Heart left ventricle (tissue), 16 donors: ENCODE measurements at regions not wholly inside any gene's neighbourhood (a gene's known extent, or its start where the extent isn't known, plus 50 kb on each side); places are given as distances from the start of the nearest gene placed in this dataset.

ENCODE experiments used
- ATAC-seq, 4 donors: fragments of 200-7000 bp; cut with Tn5 transposase; one replicate each; pipeline ENCODE4 v1.9.1; 2020 to 2022; ENCODE audit warnings: moderate library complexity in 4 of 4, mild to moderate bottlenecking in 3 of 4, moderate number of reproducible peaks in 1 of 4
- DNase-seq, 5 donors: peaks; one replicate each; pipeline ENCODE4 v3.0.0-alpha.2; 2020
- H3K27ac ChIP-seq, 12 donors: fragments of 200-600 bp; sonication (generic) in 4 of 12; one replicate each; pipeline versions ENCODE4 v1.5.0 to v1.8.0; 2016 to 2022; ENCODE audit warnings: mild to moderate bottlenecking in 2 of 12
- H3K27me3 ChIP-seq, 9 donors: fragments of 200-600 bp; sonication (generic) in 2 of 9; one replicate each; pipeline versions ENCODE4 v1.5.1 to v1.8.0; 2016 to 2022; ENCODE audit warnings: mild to moderate bottlenecking in 3 of 9
- H3K36me3 ChIP-seq, 9 donors: fragments of 200-600 bp; sonication (generic) in 2 of 9; one replicate each; pipeline versions ENCODE4 v1.5.0 to v1.8.0; 2018 to 2022; ENCODE audit warnings: mild to moderate bottlenecking in 2 of 9
- H3K4me1 ChIP-seq, 12 donors: fragments of 200-600 bp; sonication (generic) in 4 of 12; one replicate each; pipeline versions ENCODE4 v1.5.0 to v1.8.0; 2016 to 2022; ENCODE audit warnings: mild to moderate bottlenecking in 3 of 12
- H3K4me3 ChIP-seq, 12 donors: fragments of 200-600 bp; sonication (generic) in 4 of 12; one replicate each; pipeline versions ENCODE4 v1.5.0 to v1.8.0; 2017 to 2022; ENCODE audit warnings: mild to moderate bottlenecking in 9 of 12, moderate library complexity in 4 of 12
- H3K9me3 ChIP-seq, 12 donors: fragments of 200-600 bp; sonication (generic) in 4 of 12; one replicate each; pipeline versions ENCODE4 v1.5.0 to v1.8.0; 2016 to 2022; ENCODE audit warnings: mild to moderate bottlenecking in 1 of 12
- POLR2A ChIP-seq, 2 donors: fragments of 450-650 bp; IDR thresholded peaks; one replicate each; pipeline ENCODE4 v1.6.1; 2017; ENCODE audit warnings: antibody characterized with exemption in 2 of 2, mild to moderate bottlenecking in 2 of 2, moderate library complexity in 2 of 2
- WGBS, 4 donors: extraction: QIAGEN DNeasy Blood & Tissue Kit in 2 of 4; methylation state at CpG; one replicate each; pipeline versions ENCODE4 v1.1.5 to v1.1.7; 2013 to 2018; 5-methylcytosine and 5-hydroxymethylcytosine counted together
- intact Hi-C, 10 donors: fragments of 100-400 bp; cut with DNase I; formaldehyde crosslinking; loops; one replicate each; pipeline versions ENCODE4 v1.11.1 to v1.14.2; 2022
- TF ChIP-seq, protein P1 (sequence below), 12 donors: fragments of 200-600 bp; sonication (generic) in 4 of 12; IDR thresholded peaks; one replicate each; pipeline versions ENCODE4 v1.5.0 to v1.8.0; 2018 to 2022; ENCODE audit warnings: antibody characterized with exemption in 12 of 12, mild to moderate bottlenecking in 5 of 12
- donor health status: ischemic (EF 13 %, LVEDD 7.1; RV severe dilation, severe dysfunction).
- donor health status: healthy with polysubstance abuse.
- donor health status: DM: no; HTN: yes; CAD: no.
- donor health status: DM: no; HTN: no; CAD: no.
- donor health status: ischemic (EF 25% LVEDD 6.9; RV normal size, moderate dysfunction).
- donor health status: ischemic (EF 25% LVEDD 5.7; RV mildly dilated, moderate dysfunction).
- donor health status: healthy.
- donor health status: DM: yes; HTN: yes; CAD: no.
- donor health status: ischemic (EF 35%, LVEDD 5.7; RV mildly dilated, moderate dysfunction).
- donor health status: nonischemic (EF 11% LVEDD 7.7; RV severe dilation, severe dysfunction).
- donor health status: DM: yes; HTN: yes; CAD: no.
- donor health status: PGD.
- donor health status: ischemic (EF 29% LVEDD 5.4; RV normal size, mild dysfunction).
- donor health status: nonischemic (EF 23%, LVEDD 6.1; RV moderate dilation, normal function).

DNA sequence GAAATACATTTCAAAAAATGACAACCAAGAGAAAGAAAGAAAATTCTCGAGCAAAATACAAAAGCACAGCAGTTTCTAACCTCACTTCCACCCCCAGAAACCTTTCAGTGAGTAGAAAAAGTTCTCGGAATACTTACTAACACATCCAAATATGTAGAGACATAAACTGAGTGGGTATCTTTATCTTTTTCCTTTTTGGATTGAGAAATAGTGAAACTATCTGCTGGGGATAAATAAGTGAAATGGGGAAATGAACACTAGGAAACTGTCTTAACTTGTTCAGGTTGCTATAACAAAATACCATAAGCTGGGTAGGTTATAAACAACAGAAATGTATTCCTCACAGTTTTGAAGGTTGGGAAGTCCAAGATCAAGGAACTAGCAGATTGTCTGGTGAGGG lies 72.0 kb downstream of the VCAM1 start:
- Histone ChIP-seq H3K4me1 (peaks cover 0 to 25% (median 0%) of the 10 kb centered on the region in 12 donors), H3K36me3 (no peaks in the 10 kb centered on the region), H3K9me3 (no peaks in the 10 kb centered on the region), H3K4me3 (no peak overlapping the region), H3K27ac (peak overlapping the region in 1 of 12 donors; percentile 54), H3K27me3 (no peaks in the 10 kb centered on the region)
- intact Hi-C loops, result no loop called here
- DNase-seq (no peak), ATAC-seq (no peak)
- TF ChIP-seq, protein P1, sequence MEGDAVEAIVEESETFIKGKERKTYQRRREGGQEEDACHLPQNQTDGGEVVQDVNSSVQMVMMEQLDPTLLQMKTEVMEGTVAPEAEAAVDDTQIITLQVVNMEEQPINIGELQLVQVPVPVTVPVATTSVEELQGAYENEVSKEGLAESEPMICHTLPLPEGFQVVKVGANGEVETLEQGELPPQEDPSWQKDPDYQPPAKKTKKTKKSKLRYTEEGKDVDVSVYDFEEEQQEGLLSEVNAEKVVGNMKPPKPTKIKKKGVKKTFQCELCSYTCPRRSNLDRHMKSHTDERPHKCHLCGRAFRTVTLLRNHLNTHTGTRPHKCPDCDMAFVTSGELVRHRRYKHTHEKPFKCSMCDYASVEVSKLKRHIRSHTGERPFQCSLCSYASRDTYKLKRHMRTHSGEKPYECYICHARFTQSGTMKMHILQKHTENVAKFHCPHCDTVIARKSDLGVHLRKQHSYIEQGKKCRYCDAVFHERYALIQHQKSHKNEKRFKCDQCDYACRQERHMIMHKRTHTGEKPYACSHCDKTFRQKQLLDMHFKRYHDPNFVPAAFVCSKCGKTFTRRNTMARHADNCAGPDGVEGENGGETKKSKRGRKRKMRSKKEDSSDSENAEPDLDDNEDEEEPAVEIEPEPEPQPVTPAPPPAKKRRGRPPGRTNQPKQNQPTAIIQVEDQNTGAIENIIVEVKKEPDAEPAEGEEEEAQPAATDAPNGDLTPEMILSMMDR (IDR thresholded peaks at IDR 0.05), result no peak
- no peak for TF ChIP-seq POLR2A (IDR thresholded peaks at IDR 0.05)
- 70 to 77% (median 75%) methylated on average over 2 of the region's 2 CpGs for WGBS, 4 donors

DNA sequence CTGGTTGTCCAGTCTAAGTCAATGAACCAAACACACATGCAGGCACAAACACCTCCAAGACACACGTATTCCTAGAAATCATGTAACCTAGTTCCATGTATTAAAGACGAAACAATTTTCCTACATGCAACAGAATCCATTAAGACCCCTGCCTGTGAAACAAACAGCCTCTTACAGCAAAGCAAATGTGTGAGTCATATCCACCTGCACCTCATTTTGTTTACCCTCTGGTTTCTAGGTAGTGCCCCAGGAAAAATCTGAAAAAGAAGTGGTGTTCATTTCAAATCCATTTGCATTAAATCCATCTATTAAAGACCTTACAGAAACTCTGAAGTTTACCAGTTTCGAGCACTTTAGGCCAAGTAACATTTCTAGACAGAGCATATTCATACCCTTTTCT lies 74.1 kb downstream of the VCAM1 start:
- no peak for DNase-seq
- Histone ChIP-seq H3K4me3 (no peak overlapping the region), H3K27ac (no peak overlapping the region), H3K36me3 (no peaks in the 10 kb centered on the region), H3K27me3 (no peaks in the 10 kb centered on the region), H3K9me3 (no peaks in the 10 kb centered on the region), H3K4me1 (peaks cover 0 to 25% (median 0%) of the 10 kb centered on the region in 12 donors)
- TF ChIP-seq, protein P1 (IDR thresholded peaks at IDR 0.05), result no peak
- TF ChIP-seq POLR2A (IDR thresholded peaks at IDR 0.05), result no peak
- 93 to 99% (median 97%) methylated on average over 3 of the region's 3 CpGs for WGBS, 4 donors
- no peak for ATAC-seq
- intact Hi-C loops, result no loop called here

DNA sequence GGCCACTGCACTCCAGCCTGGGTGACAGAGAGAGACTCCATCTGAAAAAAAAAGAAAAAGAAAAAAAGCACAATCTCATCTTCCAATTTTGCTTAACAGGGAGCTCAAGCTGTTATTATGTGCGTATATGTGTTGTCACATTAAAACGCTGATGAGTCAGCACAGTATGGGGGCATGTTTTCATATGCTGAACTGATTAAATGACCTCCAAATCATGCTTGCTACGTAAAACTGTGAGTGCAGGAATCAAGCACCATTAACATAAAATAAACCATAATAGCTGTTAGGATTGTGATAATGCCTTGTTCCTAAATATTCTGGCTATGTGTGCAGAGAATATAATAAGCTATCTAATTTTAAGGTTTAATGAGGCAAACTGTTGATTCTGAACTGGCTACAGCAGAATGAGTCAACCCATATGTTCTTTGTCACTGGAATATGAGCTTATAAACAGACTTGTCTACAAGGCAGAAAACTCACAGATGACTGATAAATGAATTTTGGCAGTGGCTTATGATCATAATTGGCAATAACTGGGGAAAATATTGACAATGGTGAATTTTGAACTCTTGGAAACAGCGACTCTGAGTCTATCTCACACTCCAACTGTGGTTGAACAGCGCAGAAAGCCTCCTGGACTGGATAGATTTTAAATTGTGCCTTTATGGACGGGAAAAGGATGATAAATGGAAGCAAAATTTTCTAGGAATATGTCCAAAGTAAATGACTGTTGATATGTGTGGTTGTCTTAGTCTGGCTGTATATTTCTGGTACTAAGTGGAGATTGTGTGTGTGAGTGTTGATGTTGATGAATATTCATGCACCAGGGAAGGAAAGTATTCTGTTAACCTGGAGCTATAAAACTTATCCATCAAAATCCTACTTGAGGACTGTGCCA lies 75.5 kb downstream of the VCAM1 start:
- Histone ChIP-seq H3K9me3 (no peaks in the 10 kb centered on the region), H3K4me3 (no peak overlapping the region), H3K27me3 (no peaks in the 10 kb centered on the region), H3K36me3 (no peaks in the 10 kb centered on the region), H3K27ac (peak overlapping the region in 1 of 12 donors; percentile 24), H3K4me1 (peaks cover 0 to 25% (median 0%) of the 10 kb centered on the region in 12 donors)
- intact Hi-C loops, result no loop called here
- DNase-seq (no peak), ATAC-seq (peak in 1 of 4 donors; percentile 28)
- TF ChIP-seq POLR2A (IDR thresholded peaks at IDR 0.05), result no peak
- TF ChIP-seq, protein P1 (IDR thresholded peaks at IDR 0.05), result no peak
- WGBS, 4 donors, result 52 to 70% (median 60%) methylated on average over 6 of the region's 6 CpGs

DNA sequence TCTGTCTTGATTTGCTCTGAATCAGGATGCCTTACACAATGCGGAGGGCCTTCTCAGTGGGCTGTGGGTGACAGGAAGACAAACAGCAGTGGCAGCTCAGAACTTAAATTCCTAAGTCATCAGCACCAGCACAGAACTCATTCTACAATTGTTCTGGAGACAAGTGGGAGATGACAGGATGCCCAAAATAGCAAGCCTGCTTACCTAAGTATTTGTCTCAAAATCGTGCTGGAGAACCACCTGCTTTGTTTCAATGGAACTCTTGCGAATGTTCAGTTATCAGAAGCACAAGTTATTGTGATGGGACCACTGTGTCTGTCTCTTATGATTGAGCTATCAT lies 76.1 kb downstream of the VCAM1 start:
- H3K4me1 ChIP-seq, result peaks cover 0 to 25% (median 0%) of the 10 kb centered on the region in 12 donors
- no peak overlapping the region for H3K27ac ChIP-seq
- H3K36me3 ChIP-seq, result no peaks in the 10 kb centered on the region
- peak in 1 of 4 donors; percentile 36 for ATAC-seq
- H3K4me3 ChIP-seq, result no peak overlapping the region
- no peaks in the 10 kb centered on the region for H3K27me3 ChIP-seq
- TF ChIP-seq, protein P1 (IDR thresholded peaks at IDR 0.05), result no peak
- TF ChIP-seq POLR2A (IDR thresholded peaks at IDR 0.05), result no peak
- intact Hi-C loops, result no loop called here
- WGBS, 4 donors, result 33 to 39% (median 36%) methylated on average over 3 of the region's 3 CpGs
- DNase-seq, result no peak
- H3K9me3 ChIP-seq, result peaks cover 0 to 5% (median 0%) of the 10 kb centered on the region in 12 donors
